ENCODE measurements at regions not wholly inside any gene's neighbourhood (a gene's known extent, or its start where the extent isn't known, plus 50 kb on each side); places are given as distances from the start of the nearest gene placed in this dataset.

DNA sequence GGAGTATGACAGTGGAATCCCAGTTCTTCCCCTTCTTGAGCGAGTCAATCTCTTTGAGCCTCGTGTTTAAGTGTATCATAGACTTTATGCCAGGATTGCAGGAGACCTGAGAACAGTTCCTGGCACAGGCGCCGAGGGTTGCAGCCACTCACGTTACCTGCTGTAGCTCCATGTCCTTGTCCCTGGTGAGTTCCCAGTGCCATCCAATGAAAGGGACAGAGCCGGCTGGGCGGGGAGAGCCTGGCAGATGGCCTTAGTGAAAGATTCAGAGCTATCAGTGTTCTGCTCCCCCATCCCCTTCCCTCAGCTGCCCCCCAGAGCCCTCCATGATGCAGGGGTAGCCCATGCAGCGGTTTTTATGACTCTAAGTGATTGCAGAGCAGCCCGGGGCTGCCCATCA is 554.0 kb downstream of the BNC2 start:
- DNase-seq (ENCODE audit: low read depth, low spot score) (no peak), ATAC-seq (no peak)
- in situ Hi-C loops (cut with HindIII; ENCODE audit: low pct_unique_long_range_greater_than_20kb, low sequenced_read_pairs), result no loop called here
- Histone ChIP-seq H3K27ac (ENCODE audit: low read length) (no peak overlapping the region), H3K4me1 (ENCODE audit: control insufficient read depth, insufficient read depth, low read length) (no peaks in the 10 kb centered on the region), H3K4me3 (ENCODE audit: low read depth in 2 of 2, low read length in 2 of 2) (no peak overlapping the region), H3K9me3 (ENCODE audit: control insufficient read depth, insufficient read depth, low read depth, low read length) (no peaks in the 10 kb centered on the region), H3K36me3 (ENCODE audit: control insufficient read depth, insufficient read depth, low read length) (no peaks in the 10 kb centered on the region), H3K27me3 (ENCODE audit: control insufficient read depth, insufficient read depth, low read length) (no peaks in the 10 kb centered on the region)
- POLR2A ChIA-PET, result no interaction called here
- CTCF ChIA-PET, result no interaction called here
- TF ChIP-seq SIN3A (IDR thresholded peaks at IDR 0.05; ENCODE audit: borderline replicate concordance, insufficient read depth, low read depth, low read length) (no peak), TCF7L2 (IDR thresholded peaks at IDR 0.05; ENCODE audit: low read depth, low read length) (no peak)
- TF ChIP-seq, protein P1, sequence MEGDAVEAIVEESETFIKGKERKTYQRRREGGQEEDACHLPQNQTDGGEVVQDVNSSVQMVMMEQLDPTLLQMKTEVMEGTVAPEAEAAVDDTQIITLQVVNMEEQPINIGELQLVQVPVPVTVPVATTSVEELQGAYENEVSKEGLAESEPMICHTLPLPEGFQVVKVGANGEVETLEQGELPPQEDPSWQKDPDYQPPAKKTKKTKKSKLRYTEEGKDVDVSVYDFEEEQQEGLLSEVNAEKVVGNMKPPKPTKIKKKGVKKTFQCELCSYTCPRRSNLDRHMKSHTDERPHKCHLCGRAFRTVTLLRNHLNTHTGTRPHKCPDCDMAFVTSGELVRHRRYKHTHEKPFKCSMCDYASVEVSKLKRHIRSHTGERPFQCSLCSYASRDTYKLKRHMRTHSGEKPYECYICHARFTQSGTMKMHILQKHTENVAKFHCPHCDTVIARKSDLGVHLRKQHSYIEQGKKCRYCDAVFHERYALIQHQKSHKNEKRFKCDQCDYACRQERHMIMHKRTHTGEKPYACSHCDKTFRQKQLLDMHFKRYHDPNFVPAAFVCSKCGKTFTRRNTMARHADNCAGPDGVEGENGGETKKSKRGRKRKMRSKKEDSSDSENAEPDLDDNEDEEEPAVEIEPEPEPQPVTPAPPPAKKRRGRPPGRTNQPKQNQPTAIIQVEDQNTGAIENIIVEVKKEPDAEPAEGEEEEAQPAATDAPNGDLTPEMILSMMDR (IDR thresholded peaks at IDR 0.05), result no peak
- intact Hi-C loops (cut with micrococcal nuclease; ENCODE audit: unreplicated experiment), result no loop called here
- BruUV-seq (replicated peaks), result no TSS peak

DNA sequence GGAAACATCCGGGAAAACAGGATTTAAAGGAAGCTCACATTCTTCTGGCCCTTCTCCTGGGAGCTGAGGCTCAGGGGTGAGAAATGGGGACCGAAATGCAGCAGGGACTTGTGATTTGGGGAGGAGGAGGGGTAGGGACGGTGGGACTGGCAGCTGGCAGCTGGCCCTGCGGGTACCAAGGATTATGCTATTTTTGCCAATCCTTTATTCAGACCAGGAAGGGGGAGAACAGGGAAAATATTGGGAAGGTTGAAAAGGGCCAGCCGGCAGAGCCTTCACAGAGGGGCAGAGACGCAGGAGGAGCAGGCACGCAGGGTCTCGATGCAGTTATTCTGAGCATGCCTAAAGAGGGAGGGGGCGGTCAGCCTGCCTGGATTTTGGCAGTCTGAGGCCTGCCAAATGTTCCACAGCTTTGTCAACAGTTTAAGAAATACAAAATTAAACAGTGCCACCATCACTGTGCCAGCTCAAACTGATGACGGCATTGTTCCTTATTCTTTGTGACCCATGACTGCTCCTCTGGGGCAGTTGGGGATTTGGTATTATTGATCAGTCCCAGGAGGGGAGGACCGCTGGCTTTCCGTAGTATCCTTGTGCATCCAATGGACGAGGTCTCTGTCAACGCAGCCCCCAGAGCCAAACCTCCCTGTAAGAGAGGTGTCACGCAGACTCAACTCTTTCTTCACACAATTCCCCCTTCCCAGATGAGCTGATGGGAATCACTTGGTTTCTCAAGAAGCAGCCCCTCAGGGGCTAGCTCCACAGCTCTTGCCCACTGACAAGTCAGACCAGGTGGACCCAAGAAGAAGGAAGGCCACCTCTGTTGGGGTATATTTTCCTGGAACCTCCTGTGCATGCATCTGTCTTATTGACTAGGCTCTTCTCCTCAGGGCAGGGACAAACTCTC is 553.3 kb downstream of the BNC2 start:
- Histone ChIP-seq H3K36me3 (ENCODE audit: control insufficient read depth, insufficient read depth, low read length) (no peaks in the 10 kb centered on the region), H3K27ac (ENCODE audit: low read length) (no peak overlapping the region), H3K27me3 (ENCODE audit: control insufficient read depth, insufficient read depth, low read length) (no peaks in the 10 kb centered on the region), H3K4me3 (ENCODE audit: low read depth in 2 of 2, low read length in 2 of 2) (no peak overlapping the region), H3K4me1 (ENCODE audit: control insufficient read depth, insufficient read depth, low read length) (no peaks in the 10 kb centered on the region), H3K9me3 (ENCODE audit: control insufficient read depth, insufficient read depth, low read depth, low read length) (no peaks in the 10 kb centered on the region)
- intact Hi-C loops (cut with micrococcal nuclease; ENCODE audit: unreplicated experiment) (no loop called here), in situ Hi-C loops (cut with HindIII; ENCODE audit: low pct_unique_long_range_greater_than_20kb, low sequenced_read_pairs) (no loop called here)
- DNase-seq (ENCODE audit: low read depth, low spot score) (no peak), ATAC-seq (no peak)
- ChIA-PET CTCF (no interaction called here), POLR2A (interaction anchor here (0.6 kb wide), 1 partner anchor 298 kb away, joined by 10 read pairs; no protein-coding TSS in a partner anchor)
- BruUV-seq (replicated peaks), result no TSS peak
- no peak for TF ChIP-seq POLR2AphosphoS5 (IDR thresholded peaks at IDR 0.05; ENCODE audit: low read depth, low read length)
- TF ChIP-seq, protein P2, sequence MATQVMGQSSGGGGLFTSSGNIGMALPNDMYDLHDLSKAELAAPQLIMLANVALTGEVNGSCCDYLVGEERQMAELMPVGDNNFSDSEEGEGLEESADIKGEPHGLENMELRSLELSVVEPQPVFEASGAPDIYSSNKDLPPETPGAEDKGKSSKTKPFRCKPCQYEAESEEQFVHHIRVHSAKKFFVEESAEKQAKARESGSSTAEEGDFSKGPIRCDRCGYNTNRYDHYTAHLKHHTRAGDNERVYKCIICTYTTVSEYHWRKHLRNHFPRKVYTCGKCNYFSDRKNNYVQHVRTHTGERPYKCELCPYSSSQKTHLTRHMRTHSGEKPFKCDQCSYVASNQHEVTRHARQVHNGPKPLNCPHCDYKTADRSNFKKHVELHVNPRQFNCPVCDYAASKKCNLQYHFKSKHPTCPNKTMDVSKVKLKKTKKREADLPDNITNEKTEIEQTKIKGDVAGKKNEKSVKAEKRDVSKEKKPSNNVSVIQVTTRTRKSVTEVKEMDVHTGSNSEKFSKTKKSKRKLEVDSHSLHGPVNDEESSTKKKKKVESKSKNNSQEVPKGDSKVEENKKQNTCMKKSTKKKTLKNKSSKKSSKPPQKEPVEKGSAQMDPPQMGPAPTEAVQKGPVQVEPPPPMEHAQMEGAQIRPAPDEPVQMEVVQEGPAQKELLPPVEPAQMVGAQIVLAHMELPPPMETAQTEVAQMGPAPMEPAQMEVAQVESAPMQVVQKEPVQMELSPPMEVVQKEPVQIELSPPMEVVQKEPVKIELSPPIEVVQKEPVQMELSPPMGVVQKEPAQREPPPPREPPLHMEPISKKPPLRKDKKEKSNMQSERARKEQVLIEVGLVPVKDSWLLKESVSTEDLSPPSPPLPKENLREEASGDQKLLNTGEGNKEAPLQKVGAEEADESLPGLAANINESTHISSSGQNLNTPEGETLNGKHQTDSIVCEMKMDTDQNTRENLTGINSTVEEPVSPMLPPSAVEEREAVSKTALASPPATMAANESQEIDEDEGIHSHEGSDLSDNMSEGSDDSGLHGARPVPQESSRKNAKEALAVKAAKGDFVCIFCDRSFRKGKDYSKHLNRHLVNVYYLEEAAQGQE (IDR thresholded peaks at IDR 0.05; ENCODE audit: insufficient read depth in 1 of 2, low read depth in 2 of 2, low read length in 1 of 2), result no peak
- TF ChIP-seq TCF7L2 (IDR thresholded peaks at IDR 0.05; ENCODE audit: low read depth, low read length), result no peak
- TF ChIP-seq, protein P1 (IDR thresholded peaks at IDR 0.05), result no peak
- TF ChIP-seq SIN3A (IDR thresholded peaks at IDR 0.05; ENCODE audit: borderline replicate concordance, insufficient read depth, low read depth, low read length), result no peak
